MG63 (cell line): ENCODE measurements at regions not wholly inside any gene's neighbourhood (a gene's known extent, or its start where the extent isn't known, plus 50 kb on each side); places are given as distances from the start of the nearest gene placed in this dataset.
A peak's percentile ranks its signal among the peaks of the same experiment; 100 is the strongest.
"Not testable (repeated sequence)": the region's sequence is repeated elsewhere in the genome, so short reads cannot be mapped to it uniquely, and the experiment has no call there.

Source experiments
- DNase-seq: peaks from one replicate; pipeline ENCODE4 v3.0.0-alpha.2; 2020
- H3K27me3 ChIP-seq: fragments of 250-450 bp; sonication (Bioruptor Pico); 2 replicates; pipeline ENCODE4 v1.5.1; 2020; ENCODE audit warnings: mild to moderate bottlenecking, moderate library complexity
- H3K36me3 ChIP-seq: fragments of 250-450 bp; sonication (Bioruptor Pico); 2 replicates; pipeline ENCODE4 v1.5.1; 2020; ENCODE audit warnings: mild to moderate bottlenecking, moderate library complexity
- H3K4me3 ChIP-seq: fragments of 250-450 bp; sonication (Bioruptor Pico); 2 replicates; pipeline ENCODE4 v1.5.1; 2020; ENCODE audit warnings: mild to moderate bottlenecking, moderate library complexity
- H3K9me3 ChIP-seq: fragments of 250-450 bp; sonication (Bioruptor Pico); 2 replicates; pipeline ENCODE4 v1.5.1; 2020; ENCODE audit warnings: mild to moderate bottlenecking, moderate library complexity

DNA sequence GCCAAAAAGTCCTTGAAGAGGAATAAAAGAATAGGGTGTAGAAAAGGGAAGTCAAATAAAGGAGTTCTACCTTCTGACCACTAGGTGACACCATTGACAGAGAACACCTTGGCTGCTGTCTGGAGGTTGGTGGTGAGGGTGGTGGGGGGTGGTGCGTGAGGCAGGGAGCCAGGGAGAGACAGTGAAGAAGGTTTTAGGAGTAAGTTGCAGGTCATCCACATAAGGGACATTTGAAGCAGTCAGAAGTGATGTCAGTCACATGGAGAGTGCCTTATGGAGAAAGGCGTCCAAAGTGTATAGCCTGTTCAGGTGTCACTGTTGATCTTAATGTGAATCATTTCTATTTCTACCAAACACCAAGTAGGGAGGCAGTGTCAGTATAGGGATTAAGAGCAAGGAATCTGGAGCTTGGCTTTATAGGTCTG is 279.3 kb upstream of the DDHD1 start:
- Histone ChIP-seq H3K4me3 (no peak overlapping the region), H3K27me3 (no peaks in the 10 kb centered on the region), H3K36me3 (no peaks in the 10 kb centered on the region), H3K9me3 (no peaks in the 10 kb centered on the region)
- DNase-seq: peak; percentile 31

DNA sequence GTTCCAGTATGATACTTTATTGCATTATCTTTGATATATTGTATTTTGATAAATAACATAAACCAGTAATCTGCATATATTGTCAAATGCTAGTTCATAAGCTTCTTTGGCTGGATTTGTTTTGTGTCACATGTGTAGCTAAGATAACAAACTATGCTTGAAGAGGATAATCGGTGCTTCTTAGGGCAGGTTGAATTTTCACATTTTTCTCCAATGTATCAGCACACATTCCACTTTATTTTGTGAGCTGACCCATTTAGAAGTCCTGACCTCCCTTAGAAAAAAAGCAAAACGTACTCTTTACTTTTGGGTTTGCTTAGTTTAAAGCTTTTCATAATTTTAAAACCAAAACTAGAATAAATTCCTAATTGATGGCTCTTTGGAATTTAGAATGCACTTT is 277.7 kb upstream of the DDHD1 start:
- Histone ChIP-seq H3K4me3 (no peak overlapping the region), H3K36me3 (no peaks in the 10 kb centered on the region), H3K9me3 (no peaks in the 10 kb centered on the region), H3K27me3 (no peaks in the 10 kb centered on the region)
- no peak for DNase-seq

DNA sequence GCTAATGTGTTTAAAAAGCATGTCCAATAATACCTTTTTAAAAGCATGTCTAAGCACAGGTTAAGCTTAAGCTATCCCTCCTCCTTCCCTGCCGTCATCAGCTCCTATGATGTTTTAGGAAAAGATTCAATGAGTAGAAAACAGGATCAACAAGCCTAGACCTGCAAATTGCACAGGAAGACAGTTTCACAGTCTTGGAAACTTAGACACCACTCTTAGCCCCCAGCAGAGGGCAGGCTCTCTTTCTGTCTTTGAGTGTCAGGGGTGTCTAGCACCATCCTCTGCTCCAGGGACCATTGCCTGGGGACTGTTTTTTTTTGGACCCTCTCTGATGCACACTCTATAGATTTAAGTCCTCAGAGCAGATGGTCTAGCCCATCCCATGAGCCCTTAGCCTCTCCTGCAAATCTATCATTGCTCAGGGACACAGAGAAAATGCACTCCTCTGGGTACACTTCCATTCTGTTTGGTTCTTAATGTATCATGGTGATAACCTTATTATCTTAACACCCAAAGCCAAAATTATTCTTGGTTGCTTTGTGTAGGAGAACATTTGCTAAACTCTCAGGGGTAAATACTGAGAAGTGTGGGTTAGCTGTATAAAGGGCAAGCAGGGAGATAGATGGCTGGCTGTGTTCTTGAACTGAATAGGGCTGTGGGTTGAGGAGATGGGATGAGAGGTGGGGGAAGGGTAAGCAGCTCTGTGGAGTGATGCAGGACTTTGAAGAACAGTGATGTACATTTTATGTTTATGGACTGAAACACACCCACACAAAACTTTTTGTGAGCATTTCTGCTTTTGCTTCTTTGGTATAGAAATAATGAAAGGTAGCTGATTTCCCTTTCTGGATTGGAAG is 259.9 kb upstream of the DDHD1 start:
- Histone ChIP-seq H3K27me3 (no peaks in the 10 kb centered on the region), H3K36me3 (no peaks in the 10 kb centered on the region), H3K9me3 (no peaks in the 10 kb centered on the region), H3K4me3 (no peak overlapping the region)
- no peak for DNase-seq

DNA sequence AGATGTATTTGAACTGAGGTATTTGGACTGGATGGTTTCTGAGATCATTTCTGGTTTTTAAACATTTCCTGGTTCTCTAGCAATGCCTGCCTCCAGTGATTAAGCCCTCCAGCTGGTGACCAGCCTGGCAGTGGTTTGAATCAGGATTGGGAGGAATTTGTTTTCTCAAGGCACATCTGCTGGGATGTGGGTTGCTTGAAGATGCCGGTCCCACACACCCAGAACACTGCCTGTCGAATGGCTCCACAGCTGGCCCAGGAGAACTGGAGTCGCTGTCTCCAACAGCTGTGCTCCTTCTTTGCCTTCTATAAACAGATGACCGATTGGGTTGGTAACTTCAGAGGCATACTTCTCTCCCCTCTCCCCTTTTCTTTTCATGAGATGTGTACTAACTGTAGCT is 258.0 kb upstream of the DDHD1 start:
- Histone ChIP-seq H3K27me3 (no peaks in the 10 kb centered on the region), H3K9me3 (no peaks in the 10 kb centered on the region), H3K4me3 (no peak overlapping the region), H3K36me3 (no peaks in the 10 kb centered on the region)
- DNase-seq: peak; percentile 69

DNA sequence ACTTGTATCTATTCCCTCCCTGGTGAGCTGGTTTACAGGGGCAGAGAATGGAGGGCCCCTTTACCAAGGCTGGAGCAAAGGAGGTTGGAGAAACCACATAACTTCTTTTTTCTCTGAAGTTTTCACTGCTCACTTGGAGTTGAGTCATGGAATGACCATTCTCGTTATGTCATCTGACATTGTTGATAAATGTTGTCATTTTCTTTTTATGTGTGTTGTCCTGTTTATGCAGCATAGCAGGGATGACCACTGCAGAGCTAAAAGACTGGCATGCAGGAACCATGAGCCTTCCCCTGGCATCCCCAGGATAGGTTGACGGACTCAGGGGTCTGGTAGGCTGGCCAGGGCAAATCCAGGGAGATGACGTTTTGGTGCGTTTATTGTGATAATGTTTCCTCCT is 256.8 kb upstream of the DDHD1 start:
- H3K9me3 ChIP-seq: no peaks in the 10 kb centered on the region
- H3K36me3 ChIP-seq: no peaks in the 10 kb centered on the region
- H3K4me3 ChIP-seq: no peak overlapping the region
- H3K27me3 ChIP-seq: no peaks in the 10 kb centered on the region
- DNase-seq: no peak

DNA sequence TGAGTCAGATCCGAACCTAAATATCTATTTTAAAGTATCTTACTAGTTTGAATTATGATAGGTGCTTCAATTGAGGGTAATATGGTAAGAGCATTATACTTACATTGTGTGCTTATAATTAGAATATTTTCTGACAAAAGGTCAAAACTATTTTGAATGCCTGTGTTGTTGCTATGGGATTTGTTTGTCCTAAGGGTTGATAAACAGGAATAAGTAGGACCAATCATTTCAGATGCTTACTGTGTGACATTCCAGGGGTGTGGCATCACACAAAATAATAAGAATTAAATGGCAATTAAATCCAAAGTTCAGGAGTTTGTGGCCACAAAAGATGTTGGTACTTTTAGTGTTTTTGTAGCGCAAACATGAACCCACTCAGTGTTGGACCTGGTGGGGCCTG is 256.2 kb upstream of the DDHD1 start:
- no peak for DNase-seq
- Histone ChIP-seq H3K4me3 (no peak overlapping the region), H3K9me3 (no peaks in the 10 kb centered on the region), H3K36me3 (no peaks in the 10 kb centered on the region), H3K27me3 (no peaks in the 10 kb centered on the region)

DNA sequence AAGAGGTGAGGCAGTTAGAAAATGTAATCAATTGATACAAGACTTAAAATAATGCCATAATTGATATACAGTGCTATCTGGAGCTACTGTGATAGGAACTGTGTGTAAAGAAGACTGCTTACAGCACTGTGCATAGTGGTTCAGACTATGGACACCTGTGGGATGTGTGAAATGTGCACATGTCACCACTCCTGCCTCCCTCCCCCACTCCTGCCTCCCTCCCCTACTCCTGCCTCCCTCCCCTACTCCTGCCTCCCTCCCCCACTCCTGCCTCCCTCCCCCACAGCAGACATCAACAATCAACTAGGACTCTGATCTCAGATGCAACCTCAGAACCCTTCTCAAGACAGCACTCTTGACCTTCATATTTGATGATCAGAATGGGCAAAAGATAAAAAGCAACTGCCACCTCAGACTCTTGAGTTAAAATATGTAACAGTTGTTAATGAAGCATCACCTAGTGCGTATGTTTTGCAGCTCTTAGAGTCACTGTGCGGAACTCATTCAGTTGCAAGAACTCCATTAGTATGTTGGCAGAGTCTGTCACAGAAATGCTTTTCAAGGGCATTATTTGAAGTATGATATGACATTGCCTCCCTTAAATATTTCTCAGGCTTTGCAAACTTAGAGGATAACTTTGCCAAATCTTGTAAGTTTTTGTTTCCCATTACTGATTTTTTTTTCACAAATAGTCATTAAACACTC is 255.2 kb upstream of the DDHD1 start:
- no peaks in the 10 kb centered on the region for H3K27me3 ChIP-seq
- no peak for DNase-seq
- no peak overlapping the region for H3K4me3 ChIP-seq
- H3K36me3 ChIP-seq: no peaks in the 10 kb centered on the region
- H3K9me3 ChIP-seq: no peaks in the 10 kb centered on the region

DNA sequence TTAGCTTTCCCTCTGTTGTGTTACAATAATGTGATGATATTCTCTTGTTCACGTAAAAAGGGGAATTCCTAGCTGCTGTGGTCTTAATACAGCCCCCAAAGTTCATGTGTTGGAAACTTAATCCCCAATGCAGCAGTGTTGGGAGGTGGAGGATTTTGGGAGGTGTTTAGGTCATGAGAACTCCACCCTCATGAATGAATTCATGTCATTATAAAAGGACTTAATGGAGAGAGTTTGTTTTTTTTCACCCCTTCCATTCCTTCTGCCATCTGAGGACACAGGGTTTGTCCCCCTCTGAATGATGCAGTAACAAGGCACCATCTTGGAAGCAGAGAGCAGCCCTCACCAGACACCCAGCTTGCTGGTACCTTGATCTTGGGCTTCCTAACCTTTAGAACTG is 253.4 kb upstream of the DDHD1 start:
- H3K27me3 ChIP-seq: no peaks in the 10 kb centered on the region
- DNase-seq: no peak
- H3K36me3 ChIP-seq: no peaks in the 10 kb centered on the region
- no peak overlapping the region for H3K4me3 ChIP-seq
- no peaks in the 10 kb centered on the region for H3K9me3 ChIP-seq

DNA sequence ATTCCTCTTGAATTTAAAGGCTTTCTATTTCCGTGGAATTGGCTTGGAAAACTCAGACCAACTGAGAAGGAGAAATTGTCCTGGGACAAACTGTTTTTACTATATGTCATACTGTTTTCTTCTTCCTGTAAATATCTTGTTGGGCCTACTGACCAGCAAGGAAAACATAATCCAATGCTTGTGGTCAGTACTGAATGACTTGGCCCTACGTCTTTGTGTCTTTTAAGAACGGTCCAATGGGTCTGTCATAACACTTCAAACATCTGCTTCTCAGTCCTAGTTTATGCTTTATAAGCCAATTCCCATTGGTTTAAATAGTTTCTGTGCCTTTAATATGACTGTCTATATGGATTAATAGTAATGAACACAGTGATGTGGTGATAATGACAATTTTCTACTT is 248.5 kb upstream of the DDHD1 start:
- Histone ChIP-seq H3K27me3 (no peaks in the 10 kb centered on the region), H3K9me3 (no peaks in the 10 kb centered on the region), H3K4me3 (no peak overlapping the region), H3K36me3 (no peaks in the 10 kb centered on the region)
- DNase-seq: no peak

DNA sequence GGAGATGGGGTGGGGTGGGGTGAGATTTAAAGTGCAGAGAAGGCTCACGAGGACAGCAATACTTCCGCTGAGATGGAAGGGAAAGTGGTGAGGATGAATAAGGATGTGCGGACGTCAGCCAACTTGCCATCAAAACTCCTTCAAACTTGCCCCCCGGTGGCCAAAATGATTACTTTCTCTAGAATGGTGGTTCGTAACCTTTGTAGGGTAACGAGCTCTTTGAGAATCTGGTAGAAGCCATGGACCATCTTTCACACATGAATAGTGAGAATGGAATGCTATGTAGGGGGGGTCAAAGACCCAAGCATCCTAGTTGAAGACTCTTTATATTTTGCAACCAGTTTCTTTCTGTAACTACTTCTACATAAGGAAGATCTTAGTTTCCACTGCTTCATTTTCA is 245.9 kb upstream of the DDHD1 start:
- Histone ChIP-seq H3K27me3 (no peaks in the 10 kb centered on the region), H3K36me3 (no peaks in the 10 kb centered on the region), H3K4me3 (no peak overlapping the region), H3K9me3 (peaks cover 5% of the 10 kb centered on the region; the same call in 1 of the 2 replicates)
- no peak for DNase-seq

DNA sequence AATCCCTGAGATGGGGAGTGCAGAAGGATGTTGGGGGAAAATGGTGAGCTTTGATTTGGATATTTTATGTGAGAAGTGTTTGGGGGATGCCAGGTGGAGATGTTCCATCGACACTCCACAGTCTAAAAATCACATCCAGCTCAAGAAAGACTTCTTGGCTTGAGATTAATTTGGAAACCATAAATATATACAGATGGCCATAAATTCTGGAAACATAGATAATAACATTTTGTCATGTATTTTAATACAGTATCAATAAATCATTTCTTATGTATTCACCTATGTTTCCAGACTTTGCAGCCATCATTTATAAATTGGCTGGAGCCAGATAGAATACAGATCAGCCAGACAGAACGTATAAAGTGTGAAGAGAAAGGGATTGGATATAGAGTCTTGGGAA is 245.5 kb upstream of the DDHD1 start:
- DNase-seq: no peak
- no peaks in the 10 kb centered on the region for H3K27me3 ChIP-seq
- no peaks in the 10 kb centered on the region for H3K36me3 ChIP-seq
- H3K9me3 ChIP-seq: peaks cover 5% of the 10 kb centered on the region; the same call in 1 of the 2 replicates
- no peak overlapping the region for H3K4me3 ChIP-seq

DNA sequence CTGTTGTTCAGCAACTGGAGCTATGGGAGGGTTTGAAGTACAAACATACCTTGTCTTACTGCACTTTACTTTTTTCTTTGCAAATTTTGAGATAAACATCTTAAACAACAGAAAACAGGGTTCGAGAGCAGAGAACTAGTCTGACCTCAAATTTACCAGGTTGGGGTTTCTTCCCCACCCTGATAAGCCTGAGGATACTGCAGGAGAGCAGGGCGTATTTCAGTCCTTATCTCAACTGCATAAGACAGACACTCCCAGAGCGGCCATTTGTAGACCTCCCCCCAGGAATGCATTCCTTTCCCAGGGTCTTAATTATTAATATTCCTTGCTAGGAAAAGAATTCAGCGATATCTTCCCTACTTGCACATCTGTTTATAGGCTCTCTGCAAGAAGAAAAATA is 242.1 kb upstream of the DDHD1 start:
- DNase-seq, H3K9me3 ChIP-seq, H3K27me3 ChIP-seq, H3K4me3 ChIP-seq, H3K36me3 ChIP-seq: not testable (repeated sequence)

DNA sequence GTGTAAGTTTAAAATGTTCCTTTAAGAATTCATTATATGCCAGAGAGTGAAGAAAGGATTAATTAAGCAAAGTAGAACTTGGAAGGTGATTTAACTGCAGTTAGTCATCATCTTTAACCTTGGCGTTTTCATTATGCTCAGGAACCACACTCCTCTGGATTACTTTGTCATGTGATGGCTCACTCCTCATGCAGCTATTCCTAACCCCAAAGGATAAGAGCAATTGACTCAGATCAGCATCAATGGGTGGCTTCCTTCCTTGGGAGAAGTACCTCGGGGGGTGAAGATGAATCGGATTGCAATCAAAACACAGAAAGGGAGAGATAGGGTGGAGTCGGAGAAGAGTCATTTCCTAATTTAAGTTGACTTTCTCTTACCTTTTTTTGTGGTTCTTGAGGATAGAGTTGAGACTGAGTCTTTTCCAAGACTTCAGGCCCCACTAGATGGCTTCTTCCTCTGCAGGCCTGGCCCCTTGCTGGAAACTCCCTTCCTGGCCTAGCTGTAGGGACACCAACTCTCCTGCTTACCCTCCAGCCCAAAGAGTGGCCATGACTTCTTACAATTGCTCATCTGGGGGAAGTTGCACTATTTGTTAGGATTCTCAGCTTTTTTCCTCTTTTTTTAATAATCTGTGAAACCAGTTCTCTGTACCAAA is 238.6 kb upstream of the DDHD1 start:
- Histone ChIP-seq H3K27me3 (no peaks in the 10 kb centered on the region), H3K4me3 (no peak overlapping the region), H3K9me3 (peaks cover 5% of the 10 kb centered on the region; the same call in 1 of the 2 replicates), H3K36me3 (no peaks in the 10 kb centered on the region)
- peak; percentile 52 for DNase-seq

DNA sequence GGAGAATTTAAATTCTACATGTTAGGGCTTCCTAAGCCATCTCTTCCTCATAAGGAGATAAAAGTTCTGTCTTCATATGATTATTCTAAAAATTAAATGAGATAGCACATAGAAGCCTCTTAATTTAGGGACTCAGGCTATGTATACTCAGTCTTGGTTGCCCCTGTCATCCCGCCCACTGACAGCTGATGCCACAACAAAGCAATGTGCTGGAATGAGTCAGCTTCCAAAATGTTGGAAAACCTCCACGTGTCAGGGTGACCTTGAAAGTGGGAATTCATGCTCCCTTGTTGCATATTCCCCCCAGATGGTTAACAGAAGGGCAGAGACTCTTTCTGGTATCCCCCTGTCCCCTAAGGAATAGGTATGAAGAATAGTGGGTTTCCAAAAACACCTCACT is 238.0 kb upstream of the DDHD1 start:
- Histone ChIP-seq H3K27me3 (no peaks in the 10 kb centered on the region), H3K36me3 (no peaks in the 10 kb centered on the region), H3K4me3 (no peak overlapping the region), H3K9me3 (peaks cover 5% of the 10 kb centered on the region; the same call in 1 of the 2 replicates)
- peak; percentile 67 for DNase-seq

DNA sequence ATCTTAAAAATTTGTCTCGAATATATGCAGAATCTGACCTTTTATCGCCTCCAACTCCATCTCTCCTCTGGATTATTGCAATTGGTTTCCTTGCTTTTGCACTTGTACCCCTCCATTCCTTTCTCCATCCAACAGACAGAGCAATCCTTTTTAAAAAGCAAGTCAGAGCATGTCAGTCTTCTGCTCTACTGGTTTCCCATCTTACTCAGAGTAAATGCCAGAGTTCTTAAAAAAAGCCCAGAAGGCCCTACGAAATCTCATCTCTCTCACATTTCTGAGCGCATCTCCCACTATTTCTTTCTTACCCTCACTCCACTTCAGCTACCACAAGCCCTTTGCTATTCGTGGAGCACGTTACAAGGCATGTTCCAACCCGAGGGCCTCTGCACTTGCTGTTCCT is 236.9 kb upstream of the DDHD1 start:
- no peak overlapping the region for H3K4me3 ChIP-seq
- DNase-seq: no peak
- H3K9me3 ChIP-seq: peaks cover 3% of the 10 kb centered on the region; the same call in 1 of the 2 replicates
- no peaks in the 10 kb centered on the region for H3K27me3 ChIP-seq
- H3K36me3 ChIP-seq: no peaks in the 10 kb centered on the region

DNA sequence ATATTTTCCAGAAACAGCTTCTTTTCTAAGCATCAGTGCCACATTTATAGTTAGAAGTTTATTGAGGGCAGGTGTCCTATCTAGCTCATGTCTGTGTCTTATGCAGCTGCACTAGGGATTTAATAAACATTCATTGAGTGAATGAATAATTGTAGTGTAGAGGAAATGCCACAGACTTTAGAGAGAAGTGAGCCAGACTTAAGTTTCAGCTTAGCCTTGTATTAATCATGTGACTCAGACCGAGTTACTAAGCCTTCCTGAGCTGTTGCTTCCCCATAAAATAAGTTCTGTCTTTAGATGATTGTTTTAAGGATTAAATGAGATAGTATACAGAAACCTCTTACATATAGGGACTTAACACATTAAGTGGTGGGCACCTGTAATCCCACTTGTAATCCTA is 236.1 kb upstream of the DDHD1 start:
- Histone ChIP-seq H3K9me3 (no peaks in the 10 kb centered on the region), H3K4me3 (no peak overlapping the region), H3K36me3 (no peaks in the 10 kb centered on the region), H3K27me3 (no peaks in the 10 kb centered on the region)
- DNase-seq: no peak

DNA sequence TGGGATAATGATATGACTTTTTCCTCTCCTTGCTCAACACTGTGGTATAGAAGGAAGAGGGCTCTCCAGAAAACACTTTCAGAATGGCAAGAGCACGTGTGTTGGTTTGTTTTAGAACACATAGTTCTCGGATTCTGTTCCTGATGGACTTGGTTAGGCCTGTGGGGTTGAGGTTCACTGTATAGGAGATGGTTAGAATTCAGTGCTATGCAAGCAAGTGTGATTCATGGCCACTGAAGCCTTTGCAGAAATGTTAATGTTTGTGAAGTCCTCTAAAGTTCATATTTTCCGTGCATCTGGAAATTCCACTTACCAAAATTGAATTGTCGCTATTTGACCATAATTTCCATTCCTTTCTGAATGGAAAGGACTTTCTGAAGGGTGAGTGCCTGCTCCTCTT is 233.2 kb upstream of the DDHD1 start:
- Histone ChIP-seq H3K36me3 (no peaks in the 10 kb centered on the region), H3K9me3 (no peaks in the 10 kb centered on the region), H3K4me3 (no peak overlapping the region), H3K27me3 (no peaks in the 10 kb centered on the region)
- DNase-seq: no peak
